CD14-positive monocyte (primary cell): ENCODE measurements at regions not wholly inside any gene's neighbourhood (a gene's known extent, or its start where the extent isn't known, plus 50 kb on each side); places are given as distances from the start of the nearest gene placed in this dataset.

Experiments
- DNase-seq, 3 donors: peaks; one replicate each; pipeline ENCODE4 v3.0.0-alpha.2; 2011 to 2022
- H2AFZ ChIP-seq: 2 replicates; pipeline ENCODE4 v1.6.0; 2012; ENCODE audit warnings: mild to moderate bottlenecking, low read depth, low read length, inconsistent platforms; ENCODE audit not compliant: insufficient read depth, poor library complexity, severe bottlenecking
- H3K27ac ChIP-seq, 2 donors: 1 replicate in 1 of 2; 2 replicates in 1 of 2; pipeline ENCODE4 v1.5.1; 2012 to 2013; ENCODE audit warnings: low read length in 2 of 2, control low read depth in 1 of 2, inconsistent platforms in 1 of 2, low read depth in 1 of 2, mild to moderate bottlenecking in 1 of 2
- H3K27me3 ChIP-seq, 2 donors: one replicate each; pipeline versions ENCODE4 v1.6.0 to v1.6.1; 2011 to 2013; ENCODE audit warnings: low read length in 2 of 2; ENCODE audit not compliant: control insufficient read depth in 2 of 2, insufficient read depth in 2 of 2
- H3K36me3 ChIP-seq, 2 donors: replicated peaks in 1 of 2; 1 replicate in 1 of 2; 2 replicates in 1 of 2; pipeline versions ENCODE4 v1.5.1 to v1.6.1; 2012 to 2013; ENCODE audit warnings: low read length in 2 of 2, control low read depth in 1 of 2, inconsistent platforms in 1 of 2, mild to moderate bottlenecking in 1 of 2; ENCODE audit not compliant: insufficient read depth in 2 of 2, control insufficient read depth in 1 of 2
- H3K4me1 ChIP-seq, 2 donors: 1 replicate in 1 of 2; 2 replicates in 1 of 2; pipeline versions ENCODE4 v1.5.1 to v1.6.1; 2012 to 2013; ENCODE audit warnings: low read length in 2 of 2, control low read depth in 1 of 2, inconsistent platforms in 1 of 2, mild to moderate bottlenecking in 1 of 2, moderate library complexity in 1 of 2; ENCODE audit not compliant: insufficient read depth in 2 of 2, control insufficient read depth in 1 of 2
- H3K4me2 ChIP-seq: replicated peaks from 2 replicates; pipeline ENCODE3; 2012; ENCODE audit warnings: low read length, moderate library complexity, mild to moderate bottlenecking; ENCODE audit not compliant: poor library complexity, severe bottlenecking; ENCODE audit errors: extremely low read depth
- H3K4me3 ChIP-seq, 3 experiments: fragments of 200-600 bp in 1 of 3; sonication (generic) in 1 of 3; replicated peaks in 1 of 3; 1 replicate in 2 of 3; 2 replicates in 1 of 3; pipeline ENCODE4 v1.5.1; 2011 to 2013; ENCODE audit warnings: low read length in 3 of 3, mild to moderate bottlenecking in 3 of 3, control low read depth in 2 of 3, low read depth in 2 of 3, inconsistent platforms in 1 of 3, moderate library complexity in 1 of 3
- H3K79me2 ChIP-seq: 2 replicates; pipeline ENCODE4 v1.6.0; 2012; ENCODE audit warnings: mild to moderate bottlenecking, control low read depth, inconsistent platforms, low read length, moderate library complexity; ENCODE audit not compliant: insufficient read depth
- H3K9ac ChIP-seq: 2 replicates; pipeline ENCODE4 v1.6.0; 2017; ENCODE audit warnings: low read length, mild to moderate bottlenecking; ENCODE audit not compliant: insufficient read depth, poor library complexity, severe bottlenecking
- H3K9me3 ChIP-seq, 2 donors: replicated peaks in 1 of 2; 1 replicate in 1 of 2; 2 replicates in 1 of 2; pipeline versions ENCODE4 v1.5.1 to v1.6.1; 2012 to 2013; ENCODE audit warnings: low read length in 2 of 2, control low read depth in 1 of 2; ENCODE audit not compliant: control insufficient read depth in 1 of 2, insufficient read depth in 1 of 2
- H4K20me1 ChIP-seq: 2 replicates; pipeline ENCODE4 v1.6.0; 2012; ENCODE audit warnings: mild to moderate bottlenecking, low read length, control low read depth, moderate library complexity; ENCODE audit not compliant: insufficient read depth
- H3K27ac Mint-ChIP-seq, 7 donors: one replicate each; pipeline ENCODE4 v1.8.0; 2020; ENCODE audit warnings: mild to moderate bottlenecking in 7 of 7, mixed read lengths in 7 of 7, moderate library complexity in 6 of 7, inconsistent platforms in 2 of 7
- H3K27me3 Mint-ChIP-seq, 3 donors: one replicate each; pipeline ENCODE4 v1.8.0; 2021 to 2022; ENCODE audit warnings: low read depth in 3 of 3, mild to moderate bottlenecking in 3 of 3, mixed read lengths in 3 of 3, moderate library complexity in 3 of 3, inconsistent platforms in 1 of 3
- H3K36me3 Mint-ChIP-seq, 2 donors: one replicate each; pipeline ENCODE4 v1.8.0; 2020; ENCODE audit warnings: mixed read lengths in 2 of 2, inconsistent platforms in 1 of 2, mild to moderate bottlenecking in 1 of 2
- H3K4me1 Mint-ChIP-seq: one replicate; pipeline ENCODE4 v1.8.0; 2020; ENCODE audit warnings: mild to moderate bottlenecking, mixed read lengths
- H3K4me3 Mint-ChIP-seq, 2 donors: one replicate each; pipeline ENCODE4 v1.8.0; 2020; ENCODE audit warnings: mild to moderate bottlenecking in 2 of 2, mixed read lengths in 2 of 2, moderate library complexity in 1 of 2
- H3K9me3 Mint-ChIP-seq, 7 donors: one replicate each; pipeline ENCODE4 v1.8.0; 2020 to 2022; ENCODE audit warnings: mixed read lengths in 7 of 7, mild to moderate bottlenecking in 6 of 7, moderate library complexity in 6 of 7, inconsistent platforms in 2 of 7
- CTCF ChIP-seq: fragments of 200-600 bp; IDR thresholded peaks from one replicate; pipeline ENCODE4 v1.8.0; 2022; ENCODE audit warnings: antibody characterized with exemption, mild to moderate bottlenecking
- WGBS: methylation state at CpG from one replicate; pipeline ENCODE4 v1.1.5; 2013; ENCODE audit warnings: missing lambda C conversion rate; ENCODE audit not compliant: insufficient coverage; 5-methylcytosine and 5-hydroxymethylcytosine counted together
- intact Hi-C, 2 donors: fragments of 100-400 bp; cut with micrococcal nuclease; formaldehyde crosslinking; loops; one replicate each; pipeline versions ENCODE4 v1.15.0 to v1.15.1; 2023

GRCh38 chr11:109629734-109630133 lies 207.7 kb downstream of the C11orf87 start:
- no peaks in the 10 kb centered on the region for H4K20me1 ChIP-seq
- H3K36me3 Mint-ChIP-seq, result no peaks in the 10 kb centered on the region
- no peak for TF ChIP-seq CTCF
- intact Hi-C loops, result no loop called here
- H3K36me3 ChIP-seq, result no peaks in the 10 kb centered on the region
- peaks cover 0 to 5% (median 1%) of the 10 kb centered on the region in 7 donors for H3K9me3 Mint-ChIP-seq
- DNase-seq, result no peak
- H3K4me2 ChIP-seq, result no peak overlapping the region
- peaks cover 0 to 7% (median 0%) of the 10 kb centered on the region in 3 donors for H3K27me3 Mint-ChIP-seq
- WGBS, result no CpG with 5 or more reads among the region's 1 CpG
- H3K9ac ChIP-seq, result no peak overlapping the region
- no peak overlapping the region for H2AFZ ChIP-seq
- H3K9me3 ChIP-seq, result peaks cover 0 to 2% of the 10 kb centered on the region in 2 donors
- H3K4me1 ChIP-seq, result no peaks in the 10 kb centered on the region
- H3K27ac Mint-ChIP-seq, result no peak overlapping the region
- no peak overlapping the region for H3K4me3 Mint-ChIP-seq
- no peak overlapping the region for H3K27ac ChIP-seq
- no peaks in the 10 kb centered on the region for H3K27me3 ChIP-seq
- no peaks in the 10 kb centered on the region for H3K4me1 Mint-ChIP-seq
- no peaks in the 10 kb centered on the region for H3K79me2 ChIP-seq
- no peak overlapping the region for H3K4me3 ChIP-seq

- Mint-ChIP-seq H3K27me3 (no peaks in the 10 kb centered on the region), H3K36me3 (no peaks in the 10 kb centered on the region), H3K4me3 (no peak overlapping the region), H3K27ac (no peak overlapping the region), H3K4me1 (no peaks in the 10 kb centered on the region), H3K9me3 (peaks cover 0 to 3% (median under 1%) of the 10 kb centered on the region in 7 donors)
- peaks cover 0 to under 1% of the 10 kb centered on the region in 2 donors for H3K9me3 ChIP-seq
- WGBS, result 31% methylated on average over 5 of the region's 9 CpGs
- no peaks in the 10 kb centered on the region for H3K27me3 ChIP-seq
- no peak overlapping the region for H2AFZ ChIP-seq
- no peak overlapping the region for H3K27ac ChIP-seq
- no peak overlapping the region for H3K9ac ChIP-seq
- intact Hi-C loops, result no loop called here
- no peaks in the 10 kb centered on the region for H3K36me3 ChIP-seq
- no peaks in the 10 kb centered on the region for H4K20me1 ChIP-seq
- H3K4me3 ChIP-seq, result no peak overlapping the region
- DNase-seq, result no peak
- no peaks in the 10 kb centered on the region for H3K4me1 ChIP-seq
- TF ChIP-seq CTCF, result no peak
- no peak overlapping the region for H3K4me2 ChIP-seq
- H3K79me2 ChIP-seq, result no peaks in the 10 kb centered on the region
Observed at GRCh38 chr11:109641549-109641948, 219.6 kb downstream of the C11orf87 start.
